ENCODE measurements at regions not wholly inside any gene's neighbourhood (a gene's known extent, or its start where the extent isn't known, plus 50 kb on each side); places are given as distances from the start of the nearest gene placed in this dataset.
"Not testable (repeated sequence)": the region's sequence is repeated elsewhere in the genome, so short reads cannot be mapped to it uniquely, and the experiment has no call there.

DNA sequence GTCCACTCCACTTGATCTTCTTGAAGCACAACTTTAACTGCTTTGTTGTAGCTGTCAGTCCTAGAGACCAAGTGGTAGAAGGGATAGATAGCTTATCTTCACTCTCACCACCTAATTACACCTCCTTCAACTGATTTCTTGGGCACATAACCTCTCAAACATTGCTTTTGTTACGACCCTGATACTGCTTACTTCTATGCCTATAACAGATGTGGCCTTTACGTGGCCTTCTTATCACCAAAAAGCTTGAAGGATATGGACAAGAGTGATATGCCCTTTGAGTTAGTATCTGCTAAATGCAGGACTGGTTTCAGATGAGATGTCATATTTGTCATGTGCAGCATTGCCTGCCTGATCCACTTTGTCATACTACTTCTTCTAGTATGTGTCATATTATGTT is 847.2 kb downstream of the TDRD15 start:
- DNase-seq (ENCODE audit: low read depth) = peak; percentile 95

DNA sequence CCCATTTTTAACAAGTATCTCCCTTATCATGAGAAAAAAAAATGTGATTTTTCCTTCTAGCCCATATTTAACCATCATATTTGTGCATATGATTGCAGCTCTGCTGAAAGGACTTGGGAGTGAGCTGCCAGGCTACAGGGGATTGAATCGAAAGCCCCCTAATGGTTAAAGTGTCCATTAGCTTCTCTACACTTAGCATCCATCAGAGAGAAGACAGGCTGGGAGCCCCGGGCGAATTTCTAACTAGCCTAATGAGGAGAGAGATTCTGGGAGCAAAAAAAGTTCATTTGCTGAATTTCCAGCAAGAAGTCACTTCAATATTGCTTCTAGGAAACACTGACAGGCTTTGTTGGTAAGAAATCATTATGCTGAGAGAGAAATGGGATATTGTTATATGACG is 848.8 kb downstream of the TDRD15 start:
- no peak for DNase-seq (ENCODE audit: low read depth)

DNA sequence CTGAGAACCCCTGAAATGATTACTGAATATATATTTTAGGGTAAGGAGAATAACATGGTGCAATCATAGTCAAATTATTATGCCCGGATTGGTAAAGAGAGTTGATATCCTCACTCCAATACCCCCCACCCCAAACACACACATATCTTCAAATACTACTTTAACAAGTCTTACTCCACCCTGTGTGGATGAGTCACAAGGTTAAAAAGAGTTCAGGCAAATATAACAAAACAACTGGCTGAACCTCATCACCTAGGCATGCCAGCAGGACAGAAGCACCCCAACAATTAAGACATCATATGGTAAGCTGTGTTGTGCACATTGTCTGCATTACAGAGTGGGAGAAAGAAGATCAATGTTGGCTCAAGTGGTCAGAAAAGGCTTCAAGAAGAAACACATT is 857.4 kb downstream of the TDRD15 start:
- no peak for DNase-seq (ENCODE audit: low read depth)

DNA sequence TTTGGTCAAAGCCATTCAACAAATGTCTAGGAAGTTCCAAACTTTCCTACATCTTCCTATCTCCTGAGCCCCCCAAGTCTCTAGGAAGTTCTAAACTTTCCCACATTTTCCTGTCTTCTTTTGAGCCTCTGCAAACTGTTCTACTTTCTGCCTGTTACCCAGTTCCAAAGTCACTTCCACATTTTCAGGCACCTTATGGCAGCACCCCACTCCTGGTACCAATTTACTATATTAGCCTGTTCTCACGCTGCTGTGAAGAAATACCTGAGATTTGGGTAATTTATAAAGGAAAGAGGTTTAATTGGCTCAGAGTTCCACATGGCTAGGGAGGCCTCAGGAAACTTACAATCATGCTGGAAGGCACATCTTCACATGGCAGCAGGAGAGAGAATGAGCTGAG is 869.2 kb downstream of the TDRD15 start:
- DNase-seq (ENCODE audit: low read depth) = no peak

DNA sequence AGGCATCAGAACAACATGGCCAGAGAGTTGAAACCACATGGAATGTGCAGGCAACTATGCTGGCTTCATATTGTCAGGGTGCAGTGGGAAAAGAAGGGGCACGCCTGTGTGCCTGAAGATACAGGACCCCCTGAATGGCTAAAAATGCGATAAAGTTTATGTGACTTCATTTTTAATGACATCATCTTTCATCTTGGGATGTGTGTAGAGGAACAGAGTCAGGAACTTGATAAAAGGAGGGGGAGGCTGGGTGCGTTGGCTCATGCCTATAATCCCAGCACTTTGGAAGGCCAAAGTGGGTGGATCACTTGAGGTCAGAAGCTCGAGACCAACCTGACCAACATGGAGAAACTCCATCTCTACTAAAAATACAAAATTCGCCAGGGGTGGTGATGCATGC is 872.6 kb downstream of the TDRD15 start:
- no peak for DNase-seq (ENCODE audit: low read depth)

DNA sequence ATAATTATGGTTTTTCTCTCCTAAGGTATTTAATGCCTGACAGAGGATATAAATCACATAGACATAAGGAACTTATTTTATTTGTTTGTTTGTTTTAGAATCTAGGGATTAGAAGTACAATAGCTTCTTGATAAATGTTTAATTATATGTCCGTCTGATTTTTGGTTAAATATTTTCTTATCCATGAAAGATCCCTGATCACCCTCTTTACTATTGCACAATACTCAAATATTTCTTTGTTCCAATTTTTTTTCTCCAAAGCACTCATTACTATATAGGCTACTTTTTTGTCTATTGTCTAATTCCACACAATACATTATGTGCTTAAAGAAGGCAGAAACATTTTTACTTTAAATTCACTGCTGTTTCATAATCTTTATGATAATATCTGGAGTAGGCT is 875.8 kb downstream of the TDRD15 start:
- no peak for DNase-seq (ENCODE audit: low read depth)

DNA sequence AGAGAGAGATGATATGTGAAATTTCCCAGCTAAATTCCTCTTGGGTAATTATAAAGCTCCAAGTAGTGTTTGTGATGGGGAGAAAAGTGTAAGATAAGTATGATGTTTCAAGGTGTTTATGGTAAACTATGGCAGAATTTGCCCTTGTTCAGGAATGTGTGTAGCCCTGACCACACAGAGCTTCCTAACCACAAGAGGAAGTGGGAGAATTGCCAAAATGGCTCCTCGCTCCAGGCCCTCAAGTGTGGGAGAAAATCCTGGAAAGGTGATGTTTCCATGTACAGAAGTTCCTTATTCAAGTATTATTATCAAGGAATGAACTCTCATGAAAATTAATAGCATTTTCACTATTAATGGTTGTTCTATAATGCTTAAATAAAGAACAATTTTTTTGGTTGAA is 878.3 kb downstream of the TDRD15 start:
- DNase-seq (ENCODE audit: low read depth) = no peak

DNA sequence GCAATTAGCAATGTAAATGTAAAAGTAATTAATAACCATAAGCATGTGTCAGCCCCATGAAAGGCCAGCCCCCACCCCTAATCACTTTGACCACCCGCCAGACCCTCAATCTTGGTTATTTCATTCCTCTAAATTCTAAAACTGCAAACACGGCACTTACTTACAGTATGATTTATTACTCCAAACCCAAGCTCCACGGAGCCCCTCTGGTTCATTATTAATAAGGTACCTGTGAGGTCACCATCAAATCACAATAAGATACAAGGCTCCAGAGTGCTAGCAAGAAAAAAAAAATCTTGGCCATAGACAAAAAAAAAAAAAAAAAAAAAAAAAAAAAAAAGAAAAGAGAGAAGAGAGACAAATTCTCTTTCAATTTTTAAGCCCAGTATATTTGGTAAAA is 879.5 kb downstream of the TDRD15 start:
- no peak for DNase-seq (ENCODE audit: low read depth)

DNA sequence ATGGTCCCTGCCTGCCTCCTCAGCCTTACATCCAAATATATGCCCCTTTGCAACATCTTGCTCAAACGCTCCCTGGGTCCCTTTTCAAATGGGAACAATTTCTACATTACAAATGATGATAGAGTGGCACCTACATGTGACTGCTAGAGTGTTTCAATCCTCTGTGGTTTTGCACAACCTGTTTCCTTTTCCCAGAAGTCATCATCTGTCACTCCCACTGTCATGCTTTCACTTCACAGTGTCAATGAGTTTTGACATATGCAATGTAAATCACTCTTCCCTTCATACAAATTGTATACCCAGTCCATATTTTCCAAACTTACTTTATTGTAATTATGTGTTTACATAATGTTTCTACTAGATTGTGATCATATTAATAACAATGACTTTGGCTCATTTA is 887.3 kb downstream of the TDRD15 start:
- no peak for DNase-seq (ENCODE audit: low read depth)

DNA sequence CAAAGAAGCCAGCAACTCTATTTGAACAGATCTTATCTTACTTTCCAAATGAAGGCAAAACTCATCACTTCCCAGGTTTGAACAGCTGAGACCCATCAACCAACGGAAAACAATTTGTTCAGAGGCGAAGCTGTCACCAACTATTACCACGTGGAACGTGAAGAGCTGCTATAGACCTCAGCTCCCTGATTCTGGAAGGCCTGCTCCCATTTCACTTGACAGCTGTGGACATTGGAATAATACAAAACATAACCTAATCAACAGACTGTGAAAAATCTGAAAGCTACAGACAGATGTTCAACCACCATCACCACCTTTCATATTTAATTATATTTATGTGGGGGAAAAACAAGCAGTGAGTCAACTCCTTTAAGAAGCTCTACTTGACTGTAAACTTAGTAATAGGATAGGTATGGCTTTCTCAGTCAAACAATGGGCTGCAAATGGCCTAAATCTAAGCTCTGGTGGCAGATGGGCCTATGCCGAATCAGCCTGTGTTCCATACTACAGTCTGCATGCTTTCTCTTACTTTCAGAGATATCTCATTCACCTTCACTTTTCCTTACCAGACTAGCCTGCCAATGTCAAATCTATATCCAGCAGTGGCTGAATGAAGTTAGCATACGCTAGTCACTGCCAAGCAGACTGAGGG is 896.4 kb downstream of the TDRD15 start:
- DNase-seq (ENCODE audit: low read depth) = no peak

DNA sequence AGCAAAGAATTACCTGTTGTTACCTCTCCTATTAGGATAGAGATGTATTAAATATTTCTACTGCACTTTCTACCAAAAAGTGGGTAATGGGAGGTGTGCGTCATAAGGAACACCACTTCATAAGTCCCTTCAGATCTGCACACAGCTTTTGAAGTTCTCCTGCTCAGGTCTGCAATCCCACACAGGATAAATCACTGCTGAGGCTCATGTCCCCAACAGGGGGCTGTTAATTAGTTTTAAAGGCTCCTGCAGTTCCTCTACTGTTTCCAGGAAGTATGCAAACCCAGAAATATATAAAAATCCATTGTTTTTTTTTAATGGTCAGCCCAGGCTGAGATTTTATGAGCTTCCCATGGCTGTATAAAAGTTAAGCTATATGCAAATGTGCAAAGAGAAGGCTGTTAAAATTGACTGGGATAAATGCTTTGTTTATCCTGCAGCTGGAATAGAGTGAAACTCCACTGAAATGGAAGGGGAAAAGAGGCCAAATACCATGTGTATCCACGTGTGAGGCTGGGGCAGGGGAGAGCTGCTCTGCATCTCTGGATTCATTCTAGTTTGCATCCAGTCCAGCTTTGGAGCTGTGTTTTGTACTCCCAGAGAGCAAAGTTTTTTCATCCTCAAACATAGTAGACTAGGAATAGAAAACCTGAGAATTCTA is 903.7 kb downstream of the TDRD15 start:
- DNase-seq (ENCODE audit: low read depth) = no peak

DNA sequence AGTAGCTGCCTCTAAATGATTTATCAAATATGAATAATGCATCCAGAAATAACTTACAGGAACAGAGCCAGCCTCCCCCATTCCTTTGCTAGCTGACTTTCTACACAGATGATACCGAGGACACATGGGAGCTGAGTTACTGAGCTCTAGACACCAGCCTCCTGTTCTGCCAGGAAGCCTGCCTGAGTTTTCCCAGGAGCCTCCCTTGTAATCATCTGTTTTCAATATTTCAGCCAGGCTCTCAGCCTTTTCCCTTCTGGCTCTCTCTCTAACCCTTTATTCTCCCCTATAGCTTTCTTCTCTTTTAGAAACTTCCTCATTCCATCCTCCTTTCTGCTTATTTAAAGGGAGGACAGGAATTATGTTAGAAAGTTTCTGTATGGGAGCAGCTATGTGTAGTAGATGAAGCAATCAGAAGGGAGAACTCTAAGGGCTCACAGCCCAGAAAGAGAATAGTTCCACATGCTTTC is 911.6 kb downstream of the TDRD15 start:
- no peak for DNase-seq (ENCODE audit: low read depth)

DNA sequence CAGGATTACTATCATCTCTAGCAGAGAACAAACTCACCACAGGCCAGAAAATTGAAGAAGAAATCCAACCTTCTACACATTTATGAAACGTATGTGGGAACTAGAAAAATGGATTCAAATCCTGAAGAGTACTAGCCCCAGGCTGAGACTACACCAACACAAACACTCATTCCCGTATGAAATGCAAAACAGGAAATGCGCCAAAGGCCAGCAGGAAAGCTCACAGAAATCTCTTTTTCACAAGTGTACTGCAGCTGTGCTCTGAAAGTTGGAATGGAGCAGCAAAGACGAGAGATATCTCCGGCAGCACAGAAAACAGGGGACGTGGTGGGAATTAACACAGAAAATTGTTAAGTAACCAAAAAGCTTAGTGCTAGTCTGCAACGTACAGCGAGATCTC is 913.5 kb downstream of the TDRD15 start:
- no peak for DNase-seq (ENCODE audit: low read depth)

DNA sequence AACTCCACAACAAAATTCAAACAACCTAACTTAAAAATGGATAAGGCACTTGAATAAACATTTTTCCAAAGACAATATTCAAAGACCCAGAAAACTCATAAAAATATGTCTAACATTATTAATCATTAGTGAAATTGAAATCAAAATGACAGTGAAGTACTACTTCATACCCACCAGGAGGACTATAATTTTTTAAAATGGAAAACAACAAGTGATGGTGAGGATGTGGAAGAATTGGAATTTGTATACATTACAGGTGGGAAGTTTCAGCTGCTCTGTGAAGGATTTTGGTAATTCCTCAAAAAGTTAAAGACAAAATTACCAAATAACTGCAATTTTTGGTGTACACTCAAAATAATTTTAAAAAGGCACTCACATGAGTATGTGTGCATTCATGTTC is 920.0 kb downstream of the TDRD15 start:
- no peak for DNase-seq (ENCODE audit: low read depth)

DNA sequence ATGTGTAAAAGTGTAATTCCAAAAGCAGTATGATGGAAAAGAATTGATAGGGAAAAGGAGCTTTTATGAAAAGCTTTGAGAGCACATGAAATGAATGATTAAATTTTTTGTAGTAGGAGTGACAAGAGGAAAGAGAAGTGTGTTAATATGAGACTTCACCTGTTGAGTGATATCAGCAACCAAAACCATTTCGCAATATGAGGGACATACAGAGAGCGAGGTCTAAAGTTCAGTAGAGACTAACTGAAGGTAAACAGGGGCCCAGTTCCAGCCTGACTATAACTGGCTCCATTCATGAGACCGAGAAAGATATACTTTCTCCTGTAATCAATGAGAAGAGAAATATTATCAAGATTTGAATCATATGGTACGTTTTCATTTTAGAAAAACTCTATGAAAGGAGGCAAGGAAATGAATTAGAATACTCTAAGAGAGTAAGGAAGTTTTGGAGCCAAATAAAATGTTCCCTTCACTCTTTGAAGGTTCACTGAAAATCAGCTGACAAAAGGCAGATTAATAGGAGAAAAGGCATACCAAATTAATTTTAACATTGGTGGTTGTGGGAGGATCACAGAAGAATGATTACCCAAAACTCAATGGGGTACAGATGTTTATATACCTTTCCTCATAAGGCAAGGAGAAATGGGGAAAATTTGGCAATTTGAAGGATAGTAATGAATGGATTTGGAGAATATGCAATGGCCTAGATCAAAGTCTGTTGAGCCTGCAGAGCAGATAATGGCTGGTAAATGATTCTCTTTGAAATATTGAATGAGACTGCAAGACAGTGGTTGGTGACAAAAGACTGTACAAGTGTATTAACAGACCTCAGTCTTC is 932.2 kb downstream of the TDRD15 start:
- DNase-seq (ENCODE audit: low read depth) = no peak

DNA sequence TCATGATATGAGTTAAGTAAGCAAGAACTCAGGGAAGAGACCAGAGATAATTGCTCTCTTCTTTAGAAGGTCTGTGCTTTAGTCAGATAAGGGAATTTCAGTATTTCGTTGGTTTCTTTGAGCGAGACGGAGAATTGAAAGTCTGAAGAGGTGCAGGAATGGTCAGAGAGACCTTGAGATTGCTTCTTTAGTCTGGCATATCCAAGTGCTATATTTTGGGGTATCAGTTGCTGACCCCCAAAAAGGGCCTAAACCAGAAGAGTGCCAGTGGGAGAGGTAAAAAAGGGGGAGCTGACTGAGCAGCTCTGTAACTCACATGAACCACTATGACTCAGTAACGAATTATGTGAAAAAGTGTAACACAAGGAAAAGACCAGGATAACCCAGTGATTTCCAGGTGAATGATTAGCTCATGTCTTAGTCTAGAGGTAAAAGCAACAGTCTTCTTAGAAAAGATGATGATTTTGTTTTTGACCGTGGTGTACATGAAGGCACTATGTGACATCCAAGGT is 932.9 kb downstream of the TDRD15 start:
- DNase-seq (ENCODE audit: low read depth) = no peak

DNA sequence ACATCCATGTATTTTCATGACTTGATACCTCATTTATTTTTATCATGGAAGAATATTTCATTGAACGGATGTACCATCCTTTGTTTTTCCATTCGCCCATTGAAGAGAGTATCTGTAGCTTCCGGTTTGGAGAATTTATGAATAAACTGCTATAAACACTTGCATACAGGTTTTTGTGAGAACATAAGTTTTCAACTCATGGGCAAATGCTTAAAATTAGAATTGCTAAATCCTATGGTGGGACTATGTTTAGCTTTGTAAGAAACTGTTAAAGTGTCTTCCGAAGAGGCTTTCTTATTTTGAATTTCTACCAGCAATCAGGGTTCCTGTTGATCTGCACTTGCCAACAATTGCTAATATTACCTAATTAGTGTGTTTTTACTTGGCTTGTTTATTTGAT is 938.9 kb downstream of the TDRD15 start:
- no peak for DNase-seq (ENCODE audit: low read depth)

DNA sequence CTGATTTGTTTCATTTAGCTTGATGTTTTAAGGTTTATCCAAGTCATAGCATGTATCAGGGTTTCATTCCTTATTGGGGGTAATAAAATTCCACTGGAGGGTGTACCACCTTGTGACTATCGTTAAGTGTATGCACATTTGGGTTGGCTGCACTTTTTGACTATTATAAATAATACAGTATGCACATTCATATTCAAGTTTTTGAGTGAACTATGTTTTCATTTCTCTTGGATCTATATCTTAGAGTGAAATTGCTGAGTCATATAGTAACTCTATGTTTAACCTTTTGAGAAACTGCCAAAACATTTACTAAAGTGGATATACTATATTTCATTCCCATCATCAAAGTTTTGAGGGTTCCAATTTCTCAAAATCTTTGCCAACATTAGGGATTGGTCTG is 952.7 kb downstream of the TDRD15 start:
- DNase-seq (ENCODE audit: low read depth) = no peak

DNA sequence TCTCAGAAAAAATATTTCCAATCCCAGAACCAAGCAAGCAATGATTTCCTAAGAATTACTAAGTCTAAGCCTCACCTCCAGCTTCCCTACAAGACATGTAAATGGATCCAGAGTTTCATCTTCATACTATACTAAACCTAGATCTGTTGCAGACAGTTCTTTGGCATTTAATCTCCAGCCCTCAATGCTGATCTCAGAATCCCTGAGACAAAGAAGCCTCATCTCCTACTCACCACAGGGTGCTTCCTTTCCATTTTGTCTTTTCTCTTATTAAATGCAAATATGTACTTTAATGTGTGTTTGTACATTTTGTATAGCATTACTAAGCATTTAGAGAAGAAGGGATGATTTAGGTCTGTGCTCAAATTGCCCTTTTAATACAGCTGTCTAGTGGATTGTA is 954.9 kb downstream of the TDRD15 start:
- DNase-seq (ENCODE audit: low read depth) = no peak

DNA sequence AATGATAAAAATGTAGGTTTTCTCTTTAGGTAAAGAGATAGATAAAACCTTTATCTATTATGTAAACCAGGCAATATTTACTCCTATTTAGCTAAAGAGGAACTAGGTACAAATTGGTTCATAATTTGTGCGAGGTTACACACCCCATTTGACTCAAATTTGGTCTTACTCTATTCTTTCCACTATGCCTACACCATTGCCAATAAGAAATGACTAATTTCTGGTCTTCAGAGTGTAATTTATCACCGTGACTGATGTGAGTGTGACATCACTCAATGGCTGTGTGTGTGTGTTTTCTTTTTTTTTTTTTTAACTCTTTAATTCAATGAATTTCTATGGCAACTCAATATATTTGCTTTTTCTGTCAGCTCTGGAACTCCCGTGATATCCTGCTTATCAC is 955.8 kb downstream of the TDRD15 start:
- DNase-seq (ENCODE audit: low read depth) = no peak

DNA sequence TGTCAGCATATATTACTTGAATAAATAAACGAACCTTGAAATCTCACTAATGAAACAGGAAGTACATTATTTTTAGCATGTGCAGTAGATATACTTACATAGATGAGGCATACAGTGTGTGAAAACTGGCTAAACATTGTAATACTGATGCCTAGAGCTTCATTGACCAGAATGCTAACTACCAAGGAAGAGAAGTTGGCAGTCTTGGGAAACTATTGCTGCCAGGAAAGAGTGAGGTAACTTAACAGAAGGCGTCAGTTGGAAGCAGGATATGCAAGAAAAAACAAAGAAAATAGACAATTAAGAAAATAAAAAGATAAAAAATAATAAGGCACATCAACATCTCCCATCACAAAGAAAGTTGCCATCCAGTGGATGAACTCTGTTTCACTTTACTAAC is 963.0 kb downstream of the TDRD15 start:
- no peak for DNase-seq (ENCODE audit: low read depth)

DNA sequence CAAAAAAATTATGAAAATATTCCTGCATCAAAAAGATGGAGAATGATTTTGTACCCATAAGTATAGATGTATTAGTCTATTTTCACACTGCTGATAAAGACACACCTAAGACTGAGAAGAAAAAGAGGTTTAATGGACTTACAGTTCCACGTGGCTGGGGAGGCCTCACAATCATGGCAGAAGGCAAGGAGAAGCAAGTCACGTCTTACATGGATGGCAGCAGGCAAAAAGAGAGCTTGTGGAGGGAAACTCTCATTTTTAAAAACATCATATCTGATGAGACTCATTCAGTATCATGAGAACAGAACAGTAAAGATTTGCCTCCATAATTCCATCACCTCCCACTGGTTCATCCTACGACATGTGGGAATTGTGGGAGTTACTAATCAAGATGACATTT is 979.8 kb downstream of the TDRD15 start:
- DNase-seq (ENCODE audit: low read depth) = not testable (repeated sequence)

DNA sequence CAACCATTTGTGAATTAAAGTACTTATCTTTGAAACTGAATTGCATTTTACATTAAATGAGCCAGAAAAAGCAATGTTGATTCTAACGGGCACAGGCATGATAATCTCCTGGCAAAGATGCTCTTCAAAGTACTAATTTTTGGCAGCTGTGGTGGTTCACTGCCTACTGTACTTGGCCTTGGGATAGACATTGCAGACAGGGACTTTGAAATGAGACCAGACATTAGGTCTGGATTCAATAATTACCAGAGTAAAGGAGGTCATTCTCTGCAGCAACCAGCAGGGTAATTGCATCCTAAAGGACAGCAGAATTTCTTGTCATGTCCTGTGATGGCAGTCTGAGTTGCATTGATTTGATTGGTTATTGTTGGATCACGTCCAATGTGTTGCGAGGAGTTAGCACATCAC is 986.5 kb downstream of the TDRD15 start:
- DNase-seq (ENCODE audit: low read depth) = no peak
